Hepatocyte (in vitro differentiated cells): ENCODE measurements at regions not wholly inside any gene's neighbourhood (a gene's known extent, or its start where the extent isn't known, plus 50 kb on each side); places are given as distances from the start of the nearest gene placed in this dataset.
A peak's percentile ranks its signal among the peaks of the same experiment; 100 is the strongest.

Experiments
- DNase-seq: peaks from one replicate; pipeline ENCODE4 v3.0.0-alpha.2; 2016; ENCODE audit warnings: low spot score
- H2AFZ ChIP-seq: fragments of 200-600 bp; sonication (generic); 2 replicates; pipeline ENCODE4 v1.6.0; 2016; ENCODE audit warnings: antibody characterized with exemption, mild to moderate bottlenecking
- H3K27ac ChIP-seq: fragments of 200-600 bp; sonication (generic); 2 replicates; pipeline ENCODE4 v1.5.1; 2016; ENCODE audit warnings: mild to moderate bottlenecking
- H3K27me3 ChIP-seq: fragments of 200-600 bp; sonication (generic); 2 replicates; pipeline ENCODE4 v1.6.1; 2016
- H3K36me3 ChIP-seq: fragments of 200-600 bp; sonication (generic); replicated peaks from 2 replicates; pipeline ENCODE4 v1.5.1; 2016; ENCODE audit warnings: low read depth; ENCODE audit not compliant: insufficient read depth
- H3K4me1 ChIP-seq: fragments of 200-600 bp; sonication (generic); 2 replicates; pipeline ENCODE4 v1.5.1; 2016; ENCODE audit warnings: mild to moderate bottlenecking, moderate library complexity; ENCODE audit not compliant: insufficient read depth
- H3K4me2 ChIP-seq: fragments of 200-600 bp; sonication (generic); 2 replicates; pipeline ENCODE4 v1.6.0; 2016
- H3K4me3 ChIP-seq: fragments of 200-600 bp; sonication (generic); 2 replicates; pipeline ENCODE4 v1.5.1; 2016; ENCODE audit warnings: mild to moderate bottlenecking
- H3K79me2 ChIP-seq: fragments of 200-600 bp; sonication (generic); 2 replicates; pipeline ENCODE4 v1.6.0; 2017; ENCODE audit warnings: mild to moderate bottlenecking
- H3K9me2 ChIP-seq: fragments of 200-600 bp; sonication (generic); replicated peaks from 2 replicates; pipeline ENCODE4 v1.6.0; 2017; ENCODE audit warnings: mild to moderate bottlenecking; ENCODE audit not compliant: insufficient read depth
- H3K9me3 ChIP-seq: fragments of 200-600 bp; sonication (generic); 2 replicates; pipeline ENCODE4 v1.5.1; 2016; ENCODE audit warnings: low read depth, mild to moderate bottlenecking
- H4K20me1 ChIP-seq: fragments of 200-600 bp; sonication (generic); 2 replicates; pipeline ENCODE4 v1.6.0; 2016; ENCODE audit warnings: mild to moderate bottlenecking; ENCODE audit not compliant: insufficient read depth, poor library complexity, severe bottlenecking
- CTCF ChIP-seq: fragments of 200-600 bp; sonication (generic); IDR thresholded peaks from 2 replicates; pipeline ENCODE4 v1.5.1; 2016; ENCODE audit warnings: antibody characterized with exemption, mild to moderate bottlenecking; ENCODE audit not compliant: poor library complexity
- EZH2 ChIP-seq: fragments of 200-600 bp; sonication (generic); IDR thresholded peaks from 2 replicates; pipeline ENCODE4 v1.6.1; 2016; ENCODE audit warnings: antibody characterized with exemption, mild to moderate bottlenecking, borderline replicate concordance
- EZH2phosphoT487 ChIP-seq: fragments of 200-600 bp; sonication (generic); IDR thresholded peaks from one replicate; pipeline ENCODE4 v1.6.1; 2018; ENCODE audit warnings: antibody characterized with exemption, mild to moderate bottlenecking, low read depth, moderate library complexity; ENCODE audit not compliant: unreplicated experiment, severe bottlenecking
- WGBS: methylation state at CpG from one replicate; pipeline ENCODE4 v1.1.6; 2016; ENCODE audit warnings: low lambda C conversion rate; ENCODE audit errors: missing lambda C conversion rate; 5-methylcytosine and 5-hydroxymethylcytosine counted together

DNA sequence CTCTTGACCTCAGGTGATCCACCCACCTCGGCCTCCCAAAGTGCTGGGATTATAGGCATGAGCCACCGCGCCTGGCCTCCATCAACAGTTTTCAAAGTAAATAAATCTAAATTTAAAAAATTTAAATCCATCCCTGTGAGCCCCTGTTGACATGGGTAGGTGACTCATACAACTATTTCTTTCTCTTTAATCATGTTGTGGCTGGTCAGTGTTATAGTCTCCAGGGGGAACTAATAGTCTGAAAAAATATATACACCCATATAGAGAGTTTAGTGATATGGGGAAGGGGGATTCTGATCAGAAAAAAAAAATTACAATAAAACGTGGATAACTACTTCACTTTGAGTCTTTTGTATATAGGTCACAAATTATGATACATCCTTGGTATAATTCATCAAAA is 159.2 kb downstream of the ZNF608 start:
- no peak overlapping the region for H2AFZ ChIP-seq
- WGBS: 81% methylated on average over 4 of the region's 4 CpGs
- H3K4me1 ChIP-seq: peaks cover 1% of the 10 kb centered on the region
- H3K9me3 ChIP-seq: no peaks in the 10 kb centered on the region
- H3K4me2 ChIP-seq: no peak overlapping the region
- TF ChIP-seq EZH2: no peak
- no peak overlapping the region for H3K27ac ChIP-seq
- H3K27me3 ChIP-seq: no peaks in the 10 kb centered on the region
- H3K4me3 ChIP-seq: no peak overlapping the region
- H3K9me2 ChIP-seq: no peaks in the 10 kb centered on the region
- no peaks in the 10 kb centered on the region for H4K20me1 ChIP-seq
- no peak for DNase-seq
- H3K36me3 ChIP-seq: no peaks in the 10 kb centered on the region
- H3K79me2 ChIP-seq: no peaks in the 10 kb centered on the region

DNA sequence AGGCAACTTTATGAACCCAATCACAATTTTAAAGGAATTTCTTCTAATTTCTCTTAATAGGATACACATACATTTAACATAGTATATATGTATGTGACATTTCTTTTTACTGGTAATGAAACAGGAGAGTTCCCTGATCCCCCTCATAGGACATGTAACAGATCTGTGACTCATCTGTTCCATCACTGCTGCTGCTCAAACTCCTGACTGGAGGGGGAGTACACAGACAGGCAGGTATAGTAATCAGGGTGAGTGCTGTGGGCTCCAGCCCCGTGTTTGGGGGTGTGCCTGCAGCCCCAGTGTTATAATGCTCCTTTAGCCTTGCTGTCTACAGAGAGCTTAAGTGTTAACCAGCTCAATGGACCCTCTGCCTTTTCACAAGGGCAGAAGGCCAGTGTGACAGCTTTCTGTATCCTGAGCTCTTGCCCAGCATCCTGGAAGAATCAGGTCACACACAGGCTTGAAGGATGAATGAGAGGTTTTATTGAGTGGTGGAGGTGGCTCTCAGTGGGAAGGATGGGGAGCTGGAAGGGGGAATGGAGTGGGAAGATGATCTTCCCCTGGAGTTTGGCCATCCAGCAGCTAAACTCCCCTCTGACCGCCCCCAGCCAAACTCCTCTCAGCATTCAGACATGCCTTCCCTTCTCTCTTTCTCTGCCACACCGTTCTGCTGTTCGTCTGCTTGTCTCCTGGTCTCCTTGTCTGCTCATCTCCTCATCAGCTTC is 161.3 kb downstream of the ZNF608 start:
- 94% methylated on average over 4 of the region's 4 CpGs for WGBS
- Histone ChIP-seq H3K27ac (no peak overlapping the region), H2AFZ (no peak overlapping the region), H3K4me1 (peaks cover 17% of the 10 kb centered on the region), H3K9me2 (no peaks in the 10 kb centered on the region), H3K4me2 (no peak overlapping the region), H4K20me1 (no peaks in the 10 kb centered on the region), H3K36me3 (no peaks in the 10 kb centered on the region), H3K9me3 (no peaks in the 10 kb centered on the region), H3K79me2 (no peaks in the 10 kb centered on the region), H3K4me3 (no peak overlapping the region), H3K27me3 (no peaks in the 10 kb centered on the region)
- no peak for TF ChIP-seq EZH2phosphoT487
- no peak for TF ChIP-seq CTCF
- no peak for TF ChIP-seq EZH2
- no peak for DNase-seq

DNA sequence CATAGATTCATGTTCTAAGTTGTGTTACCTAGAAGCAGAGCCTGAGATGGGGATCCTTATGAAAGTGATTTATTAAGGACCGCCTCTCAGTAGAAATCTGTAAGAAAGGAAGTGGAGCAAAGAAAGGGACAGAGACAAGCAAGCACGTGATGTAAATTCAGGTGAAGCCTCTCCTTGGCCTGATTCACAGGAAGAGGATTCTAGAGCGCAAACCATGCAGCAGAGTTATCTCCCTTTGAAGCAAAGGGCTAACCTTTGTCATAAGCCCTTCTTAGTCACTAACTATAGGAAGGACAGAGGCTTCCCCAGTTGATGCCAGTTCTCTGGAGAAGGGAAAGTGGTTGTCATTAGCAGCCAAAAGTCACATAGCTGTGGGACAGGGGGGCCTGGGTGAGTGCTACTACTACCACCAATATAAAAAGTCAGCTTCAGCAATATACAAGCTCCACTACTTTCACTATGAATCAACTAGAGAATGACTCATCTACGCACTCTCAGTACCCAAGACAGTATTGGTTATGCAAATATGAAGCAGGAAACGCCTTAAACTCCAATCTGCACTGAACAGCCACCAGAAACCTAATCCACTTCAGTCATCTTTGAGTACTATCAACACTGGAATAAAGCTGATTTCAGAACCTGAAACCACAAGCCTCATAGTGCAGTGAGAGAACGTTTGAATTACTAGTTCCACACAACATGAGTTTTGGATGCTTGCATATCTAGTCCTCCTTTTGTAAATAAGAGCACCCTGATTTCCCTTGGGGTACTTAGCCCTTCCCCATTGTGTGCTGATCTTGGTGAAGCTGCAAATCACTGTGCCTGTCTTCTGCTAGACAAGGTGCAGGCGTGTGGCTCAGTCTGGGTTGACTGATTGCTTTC is 162.7 kb downstream of the ZNF608 start:
- H3K36me3 ChIP-seq: no peaks in the 10 kb centered on the region
- 76% methylated on average over 7 of the region's 7 CpGs for WGBS
- H3K79me2 ChIP-seq: no peaks in the 10 kb centered on the region
- H3K4me3 ChIP-seq: no peak overlapping the region
- no peaks in the 10 kb centered on the region for H3K27me3 ChIP-seq
- TF ChIP-seq EZH2 (no peak), CTCF (no peak), EZH2phosphoT487 (no peak)
- no peak overlapping the region for H2AFZ ChIP-seq
- DNase-seq: peak; percentile 56
- no peak overlapping the region for H3K4me2 ChIP-seq
- no peak overlapping the region for H3K27ac ChIP-seq
- peaks cover 17% of the 10 kb centered on the region for H3K4me1 ChIP-seq
- no peaks in the 10 kb centered on the region for H4K20me1 ChIP-seq
- H3K9me2 ChIP-seq: no peaks in the 10 kb centered on the region
- H3K9me3 ChIP-seq: no peaks in the 10 kb centered on the region

GRCh38 chr5:124582561-124582840 is 163.9 kb downstream of the ZNF608 start:
- 73% methylated on average over 1 of the region's 1 CpG for WGBS
- no peak for TF ChIP-seq EZH2
- TF ChIP-seq EZH2phosphoT487: no peak
- TF ChIP-seq CTCF: no peak
- peaks cover 17% of the 10 kb centered on the region for H3K4me1 ChIP-seq
- H3K27ac ChIP-seq: no peak overlapping the region
- DNase-seq: no peak
- H3K9me3 ChIP-seq: no peaks in the 10 kb centered on the region
- no peak overlapping the region for H3K4me2 ChIP-seq
- H3K9me2 ChIP-seq: no peaks in the 10 kb centered on the region
- no peaks in the 10 kb centered on the region for H3K79me2 ChIP-seq
- H3K4me3 ChIP-seq: no peak overlapping the region
- no peaks in the 10 kb centered on the region for H3K27me3 ChIP-seq
- no peaks in the 10 kb centered on the region for H3K36me3 ChIP-seq
- H2AFZ ChIP-seq: no peak overlapping the region
- H4K20me1 ChIP-seq: no peaks in the 10 kb centered on the region
